LoVo (cell line): ENCODE measurements at regions not wholly inside any gene's neighbourhood (a gene's known extent, or its start where the extent isn't known, plus 50 kb on each side); places are given as distances from the start of the nearest gene placed in this dataset.

Source experiments
- DNase-seq: peaks from one replicate; pipeline ENCODE4 v3.0.0-alpha.2; 2016; ENCODE audit warnings: low spot score

DNA sequence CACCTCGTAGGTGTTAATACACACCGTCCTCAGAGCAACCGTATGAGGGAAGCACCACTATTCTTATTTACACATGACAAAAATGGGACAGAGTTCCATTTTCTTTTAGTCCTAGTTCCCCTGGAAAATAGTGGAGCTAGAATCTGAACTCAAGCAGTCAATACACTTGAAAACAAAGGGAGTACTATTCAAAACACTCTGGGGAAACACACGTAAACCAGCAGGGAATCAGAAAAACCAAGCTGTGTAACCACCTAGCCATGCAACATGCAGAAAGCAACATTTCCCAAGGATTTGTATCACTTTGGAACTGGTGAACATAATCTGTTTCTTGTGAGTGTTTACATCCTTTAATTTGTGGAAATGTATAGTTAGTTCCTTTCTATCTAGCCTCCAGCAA, 208.2 kb downstream of the UBE2E3 start:
- DNase-seq: no peak

DNA sequence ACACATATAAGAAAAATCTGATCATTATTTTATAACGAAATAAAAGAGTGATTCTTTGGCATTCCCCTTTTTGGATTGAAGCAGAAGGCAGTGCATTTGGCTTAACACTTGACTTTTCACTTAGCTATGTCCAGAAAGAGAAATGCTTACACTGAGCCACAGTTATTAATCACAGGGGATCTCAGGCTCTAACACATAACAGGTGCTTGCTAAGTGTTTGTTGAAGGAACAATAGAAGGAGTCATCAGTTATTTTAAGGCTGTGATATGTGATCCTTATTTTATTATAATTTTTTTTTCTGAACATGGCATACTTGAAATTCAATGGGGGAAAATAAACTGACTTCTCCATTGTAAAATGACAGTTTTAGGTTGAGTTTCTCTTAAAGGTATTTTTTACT, 209.5 kb downstream of the UBE2E3 start:
- no peak for DNase-seq

DNA sequence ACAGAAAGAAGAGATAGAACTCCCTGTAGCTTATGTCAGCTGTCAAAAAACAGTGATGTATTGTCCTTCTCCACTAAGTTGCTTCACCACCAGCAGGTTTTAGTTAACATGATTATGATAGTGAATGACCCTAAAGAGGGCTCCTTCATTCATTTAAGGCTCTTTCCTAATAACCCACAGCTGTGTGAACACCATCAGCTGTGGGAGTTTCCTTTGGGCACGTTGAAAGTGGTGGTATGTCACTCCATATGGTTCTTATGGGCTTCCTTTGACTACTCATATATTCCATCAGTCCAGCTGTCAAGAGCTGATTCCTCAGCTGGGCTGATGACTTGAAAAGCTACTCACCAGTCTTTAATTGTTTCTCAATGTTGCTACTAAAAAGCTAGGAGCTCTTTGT, 210.3 kb downstream of the UBE2E3 start:
- DNase-seq: no peak

DNA sequence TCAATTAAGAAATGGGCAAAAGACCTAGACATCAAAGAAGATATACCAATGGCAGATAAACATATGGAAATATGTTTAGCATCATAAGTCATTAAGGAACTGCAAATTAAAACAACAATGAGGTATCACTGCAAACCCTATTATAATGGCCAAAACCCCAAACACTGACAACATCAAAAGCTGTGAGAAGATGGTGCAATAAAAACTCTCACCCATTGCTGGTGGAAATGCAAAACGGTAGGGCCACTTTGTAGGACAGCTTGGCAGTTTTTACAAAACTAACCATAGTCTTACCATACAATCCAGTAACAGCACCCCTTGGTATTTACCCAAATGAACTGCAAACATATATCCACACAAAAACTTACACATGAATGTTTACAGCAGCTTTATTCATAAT, 213.1 kb downstream of the UBE2E3 start:
- no peak for DNase-seq

DNA sequence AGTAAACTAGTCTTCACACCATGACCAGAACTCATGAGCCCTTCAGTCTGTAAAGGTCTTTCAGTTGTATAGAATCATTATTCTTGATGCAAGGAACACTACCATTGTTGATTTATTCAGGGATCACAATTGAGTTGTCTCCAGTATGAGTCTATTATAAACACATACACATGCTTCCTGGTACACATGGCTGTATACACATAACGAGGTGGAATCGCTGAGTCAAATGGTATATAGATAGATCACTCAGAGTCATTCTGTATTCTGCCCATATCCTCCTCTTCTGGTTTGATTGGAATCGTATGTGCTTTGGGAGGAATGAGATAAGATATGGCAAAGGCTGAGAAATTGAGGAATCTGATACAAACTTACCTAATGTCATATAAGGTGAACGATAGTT, 216.0 kb downstream of the UBE2E3 start:
- DNase-seq: no peak

DNA sequence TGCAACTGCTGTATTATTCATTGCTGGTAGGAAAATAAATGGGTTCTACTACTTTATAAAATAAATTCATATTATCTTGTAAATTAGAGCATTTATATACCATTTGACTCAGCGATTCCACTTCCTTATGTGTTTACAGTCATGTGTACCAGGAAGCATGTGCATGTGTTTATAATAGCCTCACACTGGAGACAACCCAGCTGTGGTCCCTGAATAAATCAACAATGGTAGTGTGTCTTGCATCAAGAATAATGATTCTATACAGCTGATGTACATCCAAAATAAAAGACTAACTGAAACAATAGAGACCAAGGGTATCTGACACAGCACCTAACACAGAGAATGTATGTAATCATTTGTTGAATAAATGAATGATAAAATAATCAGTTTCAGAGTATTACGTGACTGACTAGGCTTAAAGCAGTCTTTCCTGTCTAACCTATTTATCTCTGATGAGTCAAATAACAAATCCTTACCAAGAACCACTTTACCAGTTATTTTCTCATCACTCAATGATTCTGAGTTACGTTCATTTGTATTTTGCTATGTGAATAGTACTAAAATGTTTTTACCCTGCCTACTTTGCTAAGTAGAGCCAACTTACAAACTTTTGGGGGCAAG, 216.8 kb downstream of the UBE2E3 start:
- DNase-seq: no peak

DNA sequence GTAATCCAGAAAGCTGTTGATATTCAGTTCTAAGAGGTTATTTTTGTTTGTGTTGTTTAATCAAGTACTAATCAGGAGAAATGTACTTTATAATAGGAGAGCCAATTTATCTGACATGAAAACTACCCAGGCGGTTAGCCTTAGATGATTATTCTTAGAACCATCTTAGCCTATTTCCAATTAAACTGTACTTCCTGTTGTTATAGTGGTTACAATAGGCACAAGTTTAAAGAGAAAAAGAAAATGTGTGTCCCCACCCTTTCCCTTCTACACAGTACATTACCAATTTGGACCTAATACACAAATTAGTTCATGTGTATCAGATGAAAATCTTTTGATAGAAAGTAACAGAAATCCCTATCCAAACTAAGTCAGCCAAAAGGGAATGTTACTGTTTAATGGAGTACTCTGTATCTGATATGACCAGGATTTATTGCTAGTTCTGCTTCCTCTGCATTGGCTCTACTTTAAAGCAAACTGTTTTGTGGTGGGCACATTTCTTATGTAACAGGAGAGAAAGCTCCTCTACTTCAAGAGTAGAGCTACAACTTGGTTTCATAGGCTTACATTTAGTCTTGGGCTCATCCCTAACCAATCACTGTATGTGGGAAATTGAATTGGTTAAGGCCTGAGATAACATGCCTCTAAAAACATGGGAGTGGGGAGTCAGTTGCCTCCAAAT, 217.9 kb downstream of the UBE2E3 start:
- DNase-seq: no peak

DNA sequence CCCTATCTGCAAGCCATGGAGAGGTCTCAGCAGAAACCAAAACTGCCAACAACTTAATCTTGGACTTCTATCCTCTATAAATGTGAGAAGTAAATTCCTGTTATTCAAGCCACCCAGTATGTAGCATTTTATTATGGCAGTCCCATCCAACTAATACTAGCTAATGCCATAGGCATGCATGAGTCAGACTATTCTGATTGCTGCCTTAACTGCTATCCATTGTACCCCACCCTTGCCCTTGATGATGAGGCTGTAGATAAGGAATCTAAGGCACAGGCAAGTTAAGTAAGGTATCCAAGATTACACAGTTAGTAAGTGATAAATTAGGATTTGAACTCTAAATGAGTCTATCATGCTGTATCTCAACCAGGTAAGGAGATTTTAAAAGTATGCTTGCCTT, 223.0 kb downstream of the UBE2E3 start:
- DNase-seq: peak; percentile 76

DNA sequence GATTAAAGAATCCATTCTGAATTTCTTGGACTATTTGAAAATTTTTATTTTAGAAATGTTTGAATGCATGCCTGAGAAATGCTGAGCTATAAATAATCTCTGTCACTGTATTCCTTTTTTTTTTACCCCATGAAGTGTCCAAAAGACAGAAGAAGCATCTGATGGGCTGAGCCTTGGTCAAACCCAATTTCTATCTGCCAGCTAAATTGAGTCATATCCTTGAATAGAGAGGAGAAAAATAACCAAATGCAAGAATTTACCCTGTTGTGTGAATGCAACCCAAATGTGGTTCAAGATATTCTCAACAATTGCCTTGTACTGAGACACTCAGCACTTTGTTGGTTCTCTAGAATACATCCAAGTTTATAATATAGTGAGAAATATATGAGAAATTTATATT, 223.5 kb downstream of the UBE2E3 start:
- no peak for DNase-seq

DNA sequence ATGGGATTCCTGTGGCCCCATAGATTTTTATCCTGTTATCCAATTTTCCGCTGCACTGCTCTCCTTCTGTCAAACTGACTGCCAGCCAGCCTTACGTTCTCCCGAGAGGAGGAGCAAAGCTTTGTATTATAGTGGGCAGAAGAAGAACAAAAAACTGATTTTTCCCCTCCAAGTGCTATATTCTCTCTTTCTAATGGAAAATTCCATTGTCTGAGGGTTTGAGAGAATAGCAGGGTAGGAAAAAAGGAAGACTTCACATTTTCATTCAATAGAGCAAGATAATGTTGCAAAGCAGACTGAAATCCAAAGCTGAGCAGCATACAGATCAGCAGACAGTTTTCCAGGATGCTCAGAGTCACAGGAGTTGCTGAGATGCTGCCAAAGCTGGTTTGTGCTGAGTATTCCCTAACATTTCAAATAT, 238.0 kb downstream of the UBE2E3 start:
- DNase-seq: no peak

DNA sequence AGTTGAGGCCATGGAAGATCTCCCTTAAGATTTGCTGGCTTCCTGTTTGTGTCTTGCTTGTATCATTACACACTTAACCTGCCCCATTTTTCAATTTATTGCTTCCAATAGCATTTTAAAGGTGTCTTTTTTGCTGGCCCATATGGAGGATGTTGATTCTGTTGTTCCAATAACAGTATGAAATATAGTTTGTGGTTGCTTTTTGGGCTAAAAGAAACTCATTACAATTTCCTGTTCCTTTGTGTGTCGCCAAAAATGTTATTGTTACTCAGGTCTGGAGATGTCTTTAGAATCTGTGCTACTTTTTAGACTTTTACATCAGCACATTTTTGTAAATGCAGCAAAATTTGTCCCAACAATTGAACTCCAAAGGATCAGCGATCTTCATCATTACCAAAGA, 234.0 kb upstream of the ITGA4 start:
- DNase-seq: no peak

DNA sequence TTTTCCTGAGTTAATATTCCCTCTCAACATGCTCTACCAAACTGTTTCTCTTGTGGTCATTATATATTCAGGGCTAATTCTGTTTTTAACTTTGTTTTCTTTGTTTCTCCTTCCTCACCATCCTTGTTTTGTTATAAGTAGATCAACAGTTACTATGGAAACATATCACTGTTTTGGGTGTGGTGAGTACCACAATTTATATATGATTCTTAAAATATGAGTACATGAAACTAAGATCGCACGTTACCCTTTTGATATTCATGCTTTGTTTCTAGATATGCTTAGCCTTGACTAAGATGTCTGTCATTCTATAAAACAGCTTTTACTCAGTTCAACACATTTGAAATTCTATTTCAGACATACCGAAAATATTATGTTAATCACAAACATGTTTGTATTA, 232.3 kb upstream of the ITGA4 start:
- DNase-seq: no peak

DNA sequence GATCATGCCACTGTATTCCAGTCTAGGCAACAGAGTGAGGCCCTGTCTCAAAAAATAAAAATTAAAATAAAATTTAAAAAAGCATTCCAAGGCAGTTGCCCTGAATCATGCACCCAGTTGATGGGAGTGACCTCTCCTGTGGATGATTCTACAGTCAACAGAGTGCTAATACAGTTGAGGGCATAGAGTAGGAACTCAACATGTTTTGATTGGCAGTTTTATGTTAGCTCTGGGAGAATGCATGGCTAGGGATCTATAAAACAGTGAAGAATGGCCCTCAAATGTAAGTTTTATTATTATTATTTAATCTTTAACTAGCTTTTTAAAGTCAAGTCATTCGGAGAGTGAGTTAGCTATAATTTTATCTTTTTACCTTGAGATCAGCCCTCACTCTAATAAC, 228.5 kb upstream of the ITGA4 start:
- no peak for DNase-seq

DNA sequence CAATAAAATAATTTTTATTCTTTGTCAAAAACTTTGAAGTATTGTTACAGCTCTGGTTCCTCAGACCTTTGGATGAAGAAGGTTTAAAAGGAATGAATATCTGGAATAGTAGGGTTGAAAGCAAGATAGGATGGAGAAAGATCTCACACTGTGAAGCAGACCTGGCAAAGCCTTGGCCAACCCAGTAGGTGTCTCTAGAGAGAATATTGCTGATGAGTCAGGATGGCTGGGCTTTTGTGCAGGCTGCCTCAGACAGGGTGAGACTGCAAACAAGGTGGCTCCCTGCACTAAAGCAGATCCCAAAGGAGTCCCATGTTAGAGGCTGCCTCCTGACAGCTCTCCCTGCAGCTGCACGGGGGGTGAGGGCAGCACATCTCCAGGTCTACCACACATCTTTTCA, 226.0 kb upstream of the ITGA4 start:
- DNase-seq: no peak

DNA sequence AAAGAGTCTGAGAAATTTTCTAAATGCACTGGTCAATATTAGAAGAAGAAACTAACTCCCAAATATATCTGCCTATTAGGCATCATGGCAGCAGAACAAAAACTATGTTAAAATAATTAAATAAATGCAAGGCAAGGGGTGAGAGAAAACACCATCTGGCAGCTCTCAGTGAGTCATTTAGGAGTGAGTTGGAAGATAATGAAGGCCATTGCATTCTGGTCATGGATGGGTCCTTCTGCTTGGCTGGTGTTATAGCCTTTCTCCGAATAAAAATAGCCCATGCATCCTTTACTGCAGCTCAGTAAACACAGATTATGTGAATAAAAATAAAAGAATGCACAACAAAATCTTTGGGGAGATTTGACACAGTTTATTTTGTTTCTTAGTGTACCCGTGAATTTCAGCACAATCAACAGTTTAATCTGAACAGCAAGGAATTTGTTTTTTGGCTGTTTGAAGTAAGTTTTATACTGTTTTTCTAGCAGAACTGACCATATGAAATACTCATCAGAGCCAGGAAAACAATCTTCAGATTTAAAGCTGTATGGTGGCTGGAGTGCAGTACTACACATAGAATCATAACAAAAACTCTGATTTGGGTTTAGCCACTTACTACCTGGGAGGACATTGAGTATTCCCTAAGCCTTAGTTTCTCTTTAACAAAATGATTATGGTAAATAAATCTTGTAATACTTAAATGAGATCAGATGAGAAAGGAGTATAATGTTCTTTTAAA, 225.1 kb upstream of the ITGA4 start:
- DNase-seq: no peak

DNA sequence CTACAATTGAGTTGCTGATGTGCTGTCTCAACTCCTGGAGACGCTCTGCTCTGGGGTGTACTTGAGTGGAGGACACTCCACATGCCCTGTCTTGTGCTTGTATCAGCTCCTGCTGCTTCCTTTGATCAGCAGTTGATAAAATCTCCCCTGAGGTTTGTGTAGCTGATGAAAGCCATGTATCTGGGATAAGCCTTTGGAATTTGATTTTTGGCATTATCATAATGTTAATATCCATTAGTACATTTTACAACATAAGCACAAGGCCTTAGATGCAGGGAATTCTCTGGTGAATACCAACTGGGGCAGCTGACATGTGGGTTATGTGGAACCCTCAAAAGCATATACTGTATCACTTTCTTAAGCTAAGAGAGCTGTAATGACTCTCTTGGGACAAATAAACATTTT, 222.7 kb upstream of the ITGA4 start:
- DNase-seq: no peak

DNA sequence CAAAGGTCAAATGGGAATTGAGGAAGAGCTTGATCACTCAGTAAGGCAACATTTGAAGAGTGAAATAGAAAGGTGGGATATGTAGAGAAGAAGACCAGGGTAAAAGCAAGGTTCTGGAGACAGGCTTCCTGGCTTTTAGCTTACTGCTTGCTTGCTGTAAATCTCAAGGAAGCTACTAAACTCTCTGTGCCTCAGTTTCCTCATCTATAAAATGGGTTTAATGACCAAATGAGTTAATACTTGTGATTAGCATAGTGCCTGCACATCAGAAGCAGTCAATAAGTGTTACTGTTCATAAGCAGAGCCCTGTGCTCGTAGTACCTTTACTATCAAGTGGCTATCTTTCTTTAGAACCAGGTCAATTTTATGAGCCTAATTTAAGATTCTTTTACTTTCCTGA, 222.2 kb upstream of the ITGA4 start:
- DNase-seq: no peak

DNA sequence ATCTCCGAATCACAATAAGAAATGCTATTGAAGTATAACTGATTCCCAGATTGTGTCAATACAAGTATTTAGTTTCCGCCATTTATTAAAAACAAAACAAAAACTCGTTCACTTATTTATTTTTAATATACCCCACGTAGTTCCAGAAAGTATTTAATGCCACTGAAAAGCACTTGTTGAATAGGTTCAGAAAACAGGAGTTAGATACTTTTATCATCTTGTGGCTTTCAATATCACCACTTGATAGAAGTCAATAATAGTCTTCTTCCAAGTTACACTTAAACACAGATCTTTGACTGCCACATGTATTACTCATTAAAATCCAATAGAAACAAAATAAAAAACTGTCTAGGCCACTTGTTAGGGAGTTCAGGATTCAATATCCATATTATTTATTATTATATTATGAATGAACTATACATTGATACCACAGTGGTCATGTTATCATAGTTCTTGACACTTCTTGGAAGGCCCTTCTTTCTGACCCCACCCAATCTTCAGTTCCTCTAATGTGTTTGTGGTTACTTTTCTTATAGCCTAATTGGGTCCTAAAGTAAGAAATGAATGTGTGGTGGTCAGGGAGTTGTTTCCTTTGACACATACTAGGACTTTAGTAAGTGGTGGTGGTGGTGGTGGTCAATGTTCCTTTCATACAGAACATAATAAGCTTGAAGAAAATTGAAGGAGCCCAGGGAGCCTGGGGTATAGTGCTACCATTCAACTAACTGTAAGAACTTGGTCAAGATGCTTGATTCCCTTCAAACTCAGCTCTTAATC, 221.3 kb upstream of the ITGA4 start:
- DNase-seq: no peak

DNA sequence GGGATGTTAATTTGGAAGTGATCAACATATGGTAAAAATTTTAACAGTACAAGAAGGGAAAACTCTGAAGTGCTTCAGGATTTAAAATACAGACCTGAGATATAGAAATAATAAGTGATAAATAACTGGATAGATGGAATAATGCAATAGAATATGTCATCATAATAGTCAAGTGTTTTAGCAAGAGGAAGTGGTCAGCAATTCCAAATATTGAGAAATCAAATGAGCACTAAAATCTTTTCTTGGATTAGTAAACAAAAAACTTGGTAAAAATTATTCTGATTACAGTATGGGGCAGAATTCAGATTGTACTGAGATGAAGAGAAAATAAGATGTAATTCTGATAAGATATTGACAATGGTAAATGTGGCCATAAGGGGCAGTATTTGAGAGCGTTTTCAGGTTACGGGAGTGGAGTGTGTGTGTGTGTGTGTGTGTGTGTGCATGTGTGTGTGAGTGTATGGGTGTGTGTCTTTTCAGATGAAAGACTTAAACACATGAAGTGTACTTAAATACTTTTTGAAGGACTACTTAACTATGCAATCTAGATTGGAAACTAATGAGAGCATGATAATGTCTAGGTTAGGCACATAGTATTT, 217.9 kb upstream of the ITGA4 start:
- no peak for DNase-seq

DNA sequence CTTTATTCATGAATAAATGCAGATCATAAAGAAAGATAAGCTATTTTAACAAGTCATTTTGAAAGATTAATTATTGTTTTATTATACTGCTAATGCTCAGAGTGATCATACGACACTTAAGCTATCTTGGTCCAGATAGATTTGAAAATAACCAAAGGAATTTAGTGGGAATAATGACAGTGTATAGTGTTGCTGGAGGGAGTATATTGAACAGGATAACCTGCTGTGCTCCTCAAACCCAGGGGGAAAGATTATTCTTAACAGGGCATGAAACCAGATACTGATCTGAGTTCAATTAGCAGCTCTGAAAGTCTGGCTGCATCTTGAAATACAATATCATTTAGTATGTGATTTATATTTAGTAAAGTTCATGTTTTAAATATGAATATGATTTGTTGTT, 216.3 kb upstream of the ITGA4 start:
- DNase-seq: no peak

DNA sequence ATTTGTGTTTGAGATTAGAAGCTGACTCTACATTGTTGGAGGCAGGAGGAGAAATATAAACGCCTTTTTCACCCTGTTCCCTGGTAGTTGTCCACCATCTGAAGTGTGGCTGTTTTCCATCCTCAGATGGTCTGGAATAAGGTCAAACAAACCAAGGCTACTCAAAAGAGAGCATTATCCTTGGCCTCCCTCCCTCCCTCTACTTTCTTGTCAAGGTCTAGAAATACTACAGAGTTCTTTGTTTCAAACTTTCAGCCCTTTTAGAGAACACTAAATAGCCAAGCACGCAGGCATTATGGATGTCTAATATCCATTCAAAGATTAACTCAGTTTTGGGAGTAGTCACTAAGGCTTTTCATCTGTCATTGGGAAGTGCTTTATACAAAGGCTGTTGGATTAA, 215.8 kb upstream of the ITGA4 start:
- DNase-seq: no peak

DNA sequence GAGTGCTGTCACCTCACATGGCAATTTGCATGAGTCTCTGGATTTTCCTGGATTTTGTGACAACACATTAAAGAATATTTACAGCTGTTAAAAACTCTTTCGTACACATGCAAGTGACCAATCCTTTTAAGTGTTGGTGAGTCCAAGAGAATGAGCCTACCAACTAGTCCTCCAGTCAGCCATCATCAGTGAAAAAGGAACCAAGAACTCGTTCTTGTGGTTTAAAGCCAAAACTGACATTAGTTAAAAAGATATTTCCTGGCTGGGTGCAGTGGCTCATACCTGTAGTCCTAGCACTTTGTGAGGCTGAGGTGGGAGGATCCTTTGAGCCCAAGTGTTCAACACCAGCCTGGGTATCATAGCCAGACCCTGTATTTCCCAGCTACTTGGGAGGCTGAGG, 215.4 kb upstream of the ITGA4 start:
- no peak for DNase-seq
